GM23338 (cell line): ENCODE measurements at regions not wholly inside any gene's neighbourhood (a gene's known extent, or its start where the extent isn't known, plus 50 kb on each side); places are given as distances from the start of the nearest gene placed in this dataset.

ENCODE experiments used
- EZH2 ChIP-seq: fragments of 200-600 bp; sonication (generic); IDR thresholded peaks from one replicate; pipeline ENCODE4 v1.8.0; 2017; ENCODE audit warnings: antibody characterized with exemption, mild to moderate bottlenecking, low read depth; ENCODE audit not compliant: unreplicated experiment
- POLR2AphosphoS5 ChIP-seq: IDR thresholded peaks from 2 replicates; pipeline ENCODE4 v1.6.1; 2016; ENCODE audit warnings: antibody characterized with exemption, low read depth
- TF ChIP-seq, protein P1 (sequence below), 2 experiments: fragments of 200-600 bp in 1 of 2; sonication (generic) in 1 of 2; conservative IDR thresholded peaks; 2 replicates each; pipeline versions ENCODE4 v1.5.1 to v1.6.1; 2016 to 2017; ENCODE audit warnings: antibody characterized with exemption in 2 of 2, low read depth in 2 of 2, mild to moderate bottlenecking in 2 of 2, moderate library complexity in 1 of 2
- TF ChIP-seq, protein P2 (sequence below): IDR thresholded peaks from one replicate; pipeline ENCODE4 v1.6.1; 2018; ENCODE audit warnings: antibody characterized with exemption; ENCODE audit not compliant: unreplicated experiment

DNA sequence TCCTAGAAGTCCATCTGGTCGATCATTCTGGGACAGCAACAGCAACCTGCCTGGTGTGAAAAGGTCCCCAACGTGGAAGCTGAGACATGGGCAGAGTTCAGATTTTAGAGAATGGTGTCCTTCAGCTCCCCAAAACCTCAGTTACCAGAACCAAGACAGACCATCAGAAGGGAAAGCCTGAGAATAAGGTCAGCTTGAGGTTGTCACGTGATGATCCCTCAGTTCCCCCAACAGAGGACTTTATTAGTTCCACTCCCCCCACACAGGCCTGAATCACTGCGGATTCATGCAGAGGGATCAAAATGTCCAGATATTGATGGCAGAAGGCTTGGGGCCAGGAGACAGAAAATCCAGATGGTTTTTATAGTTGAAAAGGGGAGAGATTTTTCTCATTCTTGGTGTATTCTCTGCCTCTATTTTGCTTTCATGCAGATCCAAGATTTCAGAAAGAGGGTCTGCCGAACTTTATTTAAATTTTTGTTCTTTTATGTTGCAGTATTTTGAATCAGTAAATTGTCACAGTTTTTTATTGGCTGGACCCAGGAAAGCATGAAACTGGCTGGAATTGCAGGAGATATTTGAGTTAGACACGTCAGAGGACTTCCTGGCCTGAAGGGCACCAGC is 139.0 kb upstream of the NTM start:
- TF ChIP-seq POLR2AphosphoS5 (no peak), EZH2 (no peak)
- TF ChIP-seq, protein P1, sequence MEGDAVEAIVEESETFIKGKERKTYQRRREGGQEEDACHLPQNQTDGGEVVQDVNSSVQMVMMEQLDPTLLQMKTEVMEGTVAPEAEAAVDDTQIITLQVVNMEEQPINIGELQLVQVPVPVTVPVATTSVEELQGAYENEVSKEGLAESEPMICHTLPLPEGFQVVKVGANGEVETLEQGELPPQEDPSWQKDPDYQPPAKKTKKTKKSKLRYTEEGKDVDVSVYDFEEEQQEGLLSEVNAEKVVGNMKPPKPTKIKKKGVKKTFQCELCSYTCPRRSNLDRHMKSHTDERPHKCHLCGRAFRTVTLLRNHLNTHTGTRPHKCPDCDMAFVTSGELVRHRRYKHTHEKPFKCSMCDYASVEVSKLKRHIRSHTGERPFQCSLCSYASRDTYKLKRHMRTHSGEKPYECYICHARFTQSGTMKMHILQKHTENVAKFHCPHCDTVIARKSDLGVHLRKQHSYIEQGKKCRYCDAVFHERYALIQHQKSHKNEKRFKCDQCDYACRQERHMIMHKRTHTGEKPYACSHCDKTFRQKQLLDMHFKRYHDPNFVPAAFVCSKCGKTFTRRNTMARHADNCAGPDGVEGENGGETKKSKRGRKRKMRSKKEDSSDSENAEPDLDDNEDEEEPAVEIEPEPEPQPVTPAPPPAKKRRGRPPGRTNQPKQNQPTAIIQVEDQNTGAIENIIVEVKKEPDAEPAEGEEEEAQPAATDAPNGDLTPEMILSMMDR (conservative IDR thresholded peaks at IDR 0.05; ENCODE audit: low read depth in 2 of 2), result no peak
- TF ChIP-seq, protein P2, sequence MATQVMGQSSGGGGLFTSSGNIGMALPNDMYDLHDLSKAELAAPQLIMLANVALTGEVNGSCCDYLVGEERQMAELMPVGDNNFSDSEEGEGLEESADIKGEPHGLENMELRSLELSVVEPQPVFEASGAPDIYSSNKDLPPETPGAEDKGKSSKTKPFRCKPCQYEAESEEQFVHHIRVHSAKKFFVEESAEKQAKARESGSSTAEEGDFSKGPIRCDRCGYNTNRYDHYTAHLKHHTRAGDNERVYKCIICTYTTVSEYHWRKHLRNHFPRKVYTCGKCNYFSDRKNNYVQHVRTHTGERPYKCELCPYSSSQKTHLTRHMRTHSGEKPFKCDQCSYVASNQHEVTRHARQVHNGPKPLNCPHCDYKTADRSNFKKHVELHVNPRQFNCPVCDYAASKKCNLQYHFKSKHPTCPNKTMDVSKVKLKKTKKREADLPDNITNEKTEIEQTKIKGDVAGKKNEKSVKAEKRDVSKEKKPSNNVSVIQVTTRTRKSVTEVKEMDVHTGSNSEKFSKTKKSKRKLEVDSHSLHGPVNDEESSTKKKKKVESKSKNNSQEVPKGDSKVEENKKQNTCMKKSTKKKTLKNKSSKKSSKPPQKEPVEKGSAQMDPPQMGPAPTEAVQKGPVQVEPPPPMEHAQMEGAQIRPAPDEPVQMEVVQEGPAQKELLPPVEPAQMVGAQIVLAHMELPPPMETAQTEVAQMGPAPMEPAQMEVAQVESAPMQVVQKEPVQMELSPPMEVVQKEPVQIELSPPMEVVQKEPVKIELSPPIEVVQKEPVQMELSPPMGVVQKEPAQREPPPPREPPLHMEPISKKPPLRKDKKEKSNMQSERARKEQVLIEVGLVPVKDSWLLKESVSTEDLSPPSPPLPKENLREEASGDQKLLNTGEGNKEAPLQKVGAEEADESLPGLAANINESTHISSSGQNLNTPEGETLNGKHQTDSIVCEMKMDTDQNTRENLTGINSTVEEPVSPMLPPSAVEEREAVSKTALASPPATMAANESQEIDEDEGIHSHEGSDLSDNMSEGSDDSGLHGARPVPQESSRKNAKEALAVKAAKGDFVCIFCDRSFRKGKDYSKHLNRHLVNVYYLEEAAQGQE, result no peak
